Adrenal gland (tissue), 9 donors: ENCODE measurements at regions not wholly inside any gene's neighbourhood (a gene's known extent, or its start where the extent isn't known, plus 50 kb on each side); places are given as distances from the start of the nearest gene placed in this dataset.
A peak's percentile ranks its signal among the peaks of the same experiment; 100 is the strongest.
"Not testable (repeated sequence)": the region's sequence is repeated elsewhere in the genome, so short reads cannot be mapped to it uniquely, and the experiment has no call there.

Source experiments
- DNase-seq, 7 donors: peaks; one replicate each; pipeline ENCODE4 v3.0.0-alpha.2; 2019 to 2020
- H3K27ac ChIP-seq, 5 donors: fragments of 200-600 bp; sonication (generic) in 4 of 5; 1 replicate in 3 of 5; 2 replicates in 2 of 5; pipeline versions ENCODE4 v1.5.1 to v1.8.0; 2016 to 2020; ENCODE audit warnings: mild to moderate bottlenecking in 1 of 5
- H3K27me3 ChIP-seq: fragments of 200-600 bp; 2 replicates; pipeline ENCODE4 v1.8.0; 2021
- H3K36me3 ChIP-seq, 2 donors: fragments of 200-600 bp; replicated peaks in 1 of 2; 1 replicate in 1 of 2; 2 replicates in 1 of 2; pipeline versions ENCODE4 v1.5.1 to v1.8.0; 2018 to 2022
- H3K4me1 ChIP-seq, 2 donors: fragments of 200-600 bp; replicated peaks in 1 of 2; 1 replicate in 1 of 2; 2 replicates in 1 of 2; pipeline versions ENCODE4 v1.5.1 to v1.8.0; 2018 to 2021
- H3K4me3 ChIP-seq, 4 donors: fragments of 200-600 bp; sonication (generic) in 3 of 4; one replicate each; pipeline ENCODE4 v1.5.1; 2016 to 2018
- H3K9me3 ChIP-seq, 3 donors: fragments of 200-600 bp; sonication (generic) in 1 of 3; replicated peaks in 1 of 3; 1 replicate in 2 of 3; 2 replicates in 1 of 3; pipeline versions ENCODE4 v1.5.1 to v1.8.0; 2016 to 2021
- POLR2A ChIP-seq, 2 donors: fragments of 450-650 bp; IDR thresholded peaks; one replicate each; pipeline ENCODE4 v1.6.1; 2017; ENCODE audit warnings: antibody characterized with exemption in 2 of 2, mild to moderate bottlenecking in 2 of 2, moderate library complexity in 1 of 2
- WGBS, 4 donors: extraction: QIAGEN DNeasy Blood & Tissue Kit in 2 of 4; methylation state at CpG; one replicate each; pipeline versions ENCODE4 v1.1.5 to v1.1.7; 2013 to 2017; 5-methylcytosine and 5-hydroxymethylcytosine counted together
- intact Hi-C, 2 donors: fragments of 100-400 bp; cut with DNase I; formaldehyde crosslinking; loops; one replicate each; pipeline versions ENCODE4 v1.14.1 to v1.15.0; 2022 to 2023
- TF ChIP-seq, protein P1 (sequence below), 6 experiments: fragments of 450-650 bp in 4 of 6; fragments of 200-600 bp in 2 of 6; sonication (generic) in 1 of 6; IDR thresholded peaks; 1 replicate in 5 of 6; 2 replicates in 1 of 6; pipeline versions ENCODE4 v1.5.1 to v1.8.0; 2016 to 2021; ENCODE audit warnings: antibody characterized with exemption in 6 of 6, mild to moderate bottlenecking in 2 of 6, moderate library complexity in 1 of 6
- donor health status: healthy with polysubstance abuse.
- donor health status: Bipolar disorder and iron deficiency.
- donor health status: DM: yes; HTN: yes; CAD: no.
- donor health status: DM: no; HTN: no; CAD: no.
- donor health status: DM: no; HTN: no; CAD: no.

DNA sequence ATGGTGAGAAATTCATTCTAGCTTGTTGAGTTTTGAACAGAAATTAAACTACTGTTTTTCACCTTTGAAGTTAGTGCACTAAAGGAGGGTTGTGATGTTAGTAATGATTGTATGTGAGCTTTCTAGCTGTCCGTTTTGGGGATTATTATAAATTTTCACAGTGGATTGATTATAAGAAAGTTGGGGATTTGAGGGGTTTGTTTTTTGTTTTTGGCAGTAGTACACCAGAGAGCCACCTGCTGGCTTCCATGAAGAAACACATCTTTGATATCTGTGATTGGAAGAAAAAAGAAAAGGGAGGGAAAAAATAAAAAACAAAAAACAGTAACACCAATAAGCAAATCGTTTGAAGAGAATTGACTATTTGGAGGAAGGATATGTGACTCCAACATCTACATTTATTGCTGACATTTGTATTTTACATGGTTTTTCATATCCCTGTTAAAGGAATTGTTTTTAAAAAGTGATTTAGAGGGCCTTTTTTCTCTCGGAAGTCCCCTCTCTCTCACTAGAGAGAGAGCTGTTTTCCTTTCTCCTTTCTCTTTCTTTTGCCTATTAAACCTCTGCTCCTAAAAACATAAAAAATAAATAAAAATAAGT, 1469.5 kb upstream of the GOT2 start:
- Histone ChIP-seq H3K27me3 (no peaks in the 10 kb centered on the region), H3K36me3 (no peaks in the 10 kb centered on the region), H3K9me3 (no peaks in the 10 kb centered on the region), H3K27ac (no peak overlapping the region), H3K4me1 (no peaks in the 10 kb centered on the region), H3K4me3 (no peak overlapping the region)
- DNase-seq, result no peak
- no peak for TF ChIP-seq POLR2A (IDR thresholded peaks at IDR 0.05)
- TF ChIP-seq, protein P1, sequence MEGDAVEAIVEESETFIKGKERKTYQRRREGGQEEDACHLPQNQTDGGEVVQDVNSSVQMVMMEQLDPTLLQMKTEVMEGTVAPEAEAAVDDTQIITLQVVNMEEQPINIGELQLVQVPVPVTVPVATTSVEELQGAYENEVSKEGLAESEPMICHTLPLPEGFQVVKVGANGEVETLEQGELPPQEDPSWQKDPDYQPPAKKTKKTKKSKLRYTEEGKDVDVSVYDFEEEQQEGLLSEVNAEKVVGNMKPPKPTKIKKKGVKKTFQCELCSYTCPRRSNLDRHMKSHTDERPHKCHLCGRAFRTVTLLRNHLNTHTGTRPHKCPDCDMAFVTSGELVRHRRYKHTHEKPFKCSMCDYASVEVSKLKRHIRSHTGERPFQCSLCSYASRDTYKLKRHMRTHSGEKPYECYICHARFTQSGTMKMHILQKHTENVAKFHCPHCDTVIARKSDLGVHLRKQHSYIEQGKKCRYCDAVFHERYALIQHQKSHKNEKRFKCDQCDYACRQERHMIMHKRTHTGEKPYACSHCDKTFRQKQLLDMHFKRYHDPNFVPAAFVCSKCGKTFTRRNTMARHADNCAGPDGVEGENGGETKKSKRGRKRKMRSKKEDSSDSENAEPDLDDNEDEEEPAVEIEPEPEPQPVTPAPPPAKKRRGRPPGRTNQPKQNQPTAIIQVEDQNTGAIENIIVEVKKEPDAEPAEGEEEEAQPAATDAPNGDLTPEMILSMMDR (IDR thresholded peaks at IDR 0.05), result peak; percentile 4 to 46 (median 24)
- WGBS, 4 donors, result 21 to 30% (median 25%) methylated on average over 3 of the region's 3 CpGs
- intact Hi-C loops, result no loop called here

DNA sequence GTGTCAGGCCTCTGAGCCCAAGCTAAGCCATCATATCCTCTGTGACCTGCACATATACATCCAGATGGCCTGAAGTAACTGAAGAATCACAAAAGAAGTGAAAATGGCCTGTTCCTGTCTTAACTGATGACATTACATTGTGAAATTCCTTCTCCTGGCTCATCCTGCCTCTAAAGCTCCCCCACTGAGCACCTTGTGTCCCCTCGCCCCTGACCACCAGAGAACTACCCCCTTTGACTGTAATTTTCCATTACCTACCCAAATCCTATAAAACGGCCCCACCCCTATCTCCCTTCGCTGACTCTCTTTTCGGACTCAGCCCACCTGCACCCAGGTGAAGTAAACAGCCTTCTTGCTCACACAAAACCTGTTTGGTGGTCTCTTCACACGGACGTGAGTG, 1466.6 kb upstream of the GOT2 start:
- WGBS, 4 donors, result 75 to 81% (median 79%) methylated on average over 6 of the region's 6 CpGs
- H3K4me3 ChIP-seq, H3K4me1 ChIP-seq, H3K27ac ChIP-seq, DNase-seq, H3K9me3 ChIP-seq, H3K27me3 ChIP-seq, intact Hi-C loops, H3K36me3 ChIP-seq: not testable (repeated sequence)

DNA sequence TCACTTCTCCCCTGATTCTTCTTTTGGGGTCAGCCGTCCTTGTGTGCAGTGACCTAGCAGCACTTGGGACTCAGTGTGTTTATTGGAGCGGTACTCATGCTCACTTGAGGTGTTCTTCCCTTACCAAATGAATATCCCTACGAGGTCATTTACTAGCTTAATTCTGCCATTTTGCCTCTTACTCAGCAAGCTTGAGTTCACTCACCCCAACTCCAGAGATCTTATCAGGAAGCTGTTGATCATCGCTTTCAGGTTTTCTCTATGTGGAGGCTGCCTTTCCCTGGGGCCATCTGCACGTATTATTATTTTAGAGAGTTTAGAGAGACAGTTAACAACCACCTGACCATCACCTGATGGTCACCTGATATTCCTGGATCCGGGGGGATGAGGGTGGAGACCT, 1466.0 kb upstream of the GOT2 start:
- no peaks in the 10 kb centered on the region for H3K27me3 ChIP-seq
- no peaks in the 10 kb centered on the region for H3K9me3 ChIP-seq
- no peak overlapping the region for H3K4me3 ChIP-seq
- 63 to 86% (median 81%) methylated on average over 6 of the region's 6 CpGs for WGBS, 4 donors
- H3K27ac ChIP-seq, result no peak overlapping the region
- intact Hi-C loops, result no loop called here
- no peaks in the 10 kb centered on the region for H3K4me1 ChIP-seq
- TF ChIP-seq POLR2A (IDR thresholded peaks at IDR 0.05), result no peak
- TF ChIP-seq, protein P1 (IDR thresholded peaks at IDR 0.05), result no peak
- H3K36me3 ChIP-seq, result no peaks in the 10 kb centered on the region
- DNase-seq, result no peak

DNA sequence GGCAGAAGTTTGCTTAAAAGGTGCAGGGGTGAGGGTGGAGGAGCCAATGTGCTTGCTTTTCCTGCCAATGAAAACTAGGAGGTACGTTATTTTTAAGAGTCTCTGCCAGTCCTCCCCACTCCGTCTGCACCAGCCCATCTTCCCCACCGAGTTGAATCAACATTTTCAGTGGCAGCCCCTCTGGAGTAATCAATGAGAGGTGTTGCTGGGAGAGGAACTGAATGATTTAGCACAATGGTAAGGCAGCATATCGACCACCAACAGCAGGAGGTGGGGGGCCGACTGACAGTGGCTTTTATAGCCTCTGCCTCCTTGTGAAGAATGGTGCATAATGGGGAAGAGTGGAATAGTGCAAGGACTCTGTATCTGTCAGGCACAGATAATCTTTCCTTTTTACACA, 1465.0 kb upstream of the GOT2 start:
- no peak overlapping the region for H3K27ac ChIP-seq
- TF ChIP-seq, protein P1 (IDR thresholded peaks at IDR 0.05), result no peak
- H3K4me1 ChIP-seq, result no peaks in the 10 kb centered on the region
- intact Hi-C loops, result no loop called here
- H3K9me3 ChIP-seq, result no peaks in the 10 kb centered on the region
- H3K4me3 ChIP-seq, result no peak overlapping the region
- H3K27me3 ChIP-seq, result no peaks in the 10 kb centered on the region
- DNase-seq, result no peak
- 21 to 35% (median 31%) methylated on average over 5 of the region's 5 CpGs for WGBS, 4 donors
- no peaks in the 10 kb centered on the region for H3K36me3 ChIP-seq

DNA sequence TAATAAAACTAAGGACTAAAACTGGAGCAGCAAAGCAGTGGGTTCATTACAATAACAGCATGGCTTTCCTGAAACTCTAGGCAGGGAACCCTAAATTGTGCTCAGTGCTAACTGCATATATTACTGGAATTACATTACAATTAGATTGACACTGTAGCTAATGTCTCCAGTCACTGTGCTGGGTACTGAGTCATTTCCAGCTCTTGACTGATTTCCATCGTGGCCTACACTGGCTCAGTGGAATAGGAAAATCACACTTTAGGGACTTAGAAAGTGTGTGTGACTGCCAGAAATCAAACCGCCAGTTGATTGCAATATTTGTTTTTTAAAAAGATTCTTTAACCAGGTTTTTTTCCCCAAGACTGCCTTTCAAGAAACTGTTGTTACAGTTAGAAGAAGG, 1447.4 kb upstream of the GOT2 start:
- no peak overlapping the region for H3K27ac ChIP-seq
- H3K4me1 ChIP-seq, result no peaks in the 10 kb centered on the region
- no peaks in the 10 kb centered on the region for H3K9me3 ChIP-seq
- intact Hi-C loops, result no loop called here
- TF ChIP-seq, protein P1 (IDR thresholded peaks at IDR 0.05), result no peak
- TF ChIP-seq POLR2A (IDR thresholded peaks at IDR 0.05), result no peak
- no peaks in the 10 kb centered on the region for H3K27me3 ChIP-seq
- DNase-seq, result no peak
- no peaks in the 10 kb centered on the region for H3K36me3 ChIP-seq
- H3K4me3 ChIP-seq, result no peak overlapping the region
- 54 to 69% (median 62%) methylated on average over 2 of the region's 2 CpGs for WGBS, 4 donors
